Fibroblast of skin of back (primary cell): ENCODE measurements at regions not wholly inside any gene's neighbourhood (a gene's known extent, or its start where the extent isn't known, plus 50 kb on each side); places are given as distances from the start of the nearest gene placed in this dataset.
A peak's percentile ranks its signal among the peaks of the same experiment; 100 is the strongest.

Source experiments
- DNase-seq: peaks from one replicate; pipeline ENCODE4 v3.0.0-alpha.2; 2013

- no peak for DNase-seq
Observed at GRCh38 chr6:164208371-164208770, 793.9 kb downstream of the QKI start.

- DNase-seq: no peak
Observed at GRCh38 chr6:164206807-164207423, 792.4 kb downstream of the QKI start.

DNA sequence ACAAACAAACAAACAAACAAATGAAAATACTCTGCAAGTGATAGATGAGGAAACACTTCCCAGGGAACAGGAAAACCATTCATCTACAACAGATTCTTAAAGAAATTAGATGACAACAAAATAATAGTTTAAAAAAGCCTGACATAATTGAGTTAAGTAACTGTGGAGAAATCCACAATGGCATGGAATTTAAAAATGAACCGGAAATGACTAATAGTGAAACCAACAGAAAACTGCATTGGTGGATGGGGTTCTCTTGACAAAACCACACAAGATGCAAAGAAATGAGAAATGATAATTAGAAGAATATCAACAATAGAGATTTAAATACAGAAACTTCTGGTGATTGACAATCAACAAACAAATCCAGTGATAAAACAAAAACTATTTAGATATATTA lies 785.6 kb downstream of the QKI start:
- DNase-seq: peak; percentile 22

GRCh38 chr6:164195942-164196281 lies 781.4 kb downstream of the QKI start:
- DNase-seq: no peak

GRCh38 chr6:164195278-164195941 lies 780.9 kb downstream of the QKI start:
- no peak for DNase-seq

DNA sequence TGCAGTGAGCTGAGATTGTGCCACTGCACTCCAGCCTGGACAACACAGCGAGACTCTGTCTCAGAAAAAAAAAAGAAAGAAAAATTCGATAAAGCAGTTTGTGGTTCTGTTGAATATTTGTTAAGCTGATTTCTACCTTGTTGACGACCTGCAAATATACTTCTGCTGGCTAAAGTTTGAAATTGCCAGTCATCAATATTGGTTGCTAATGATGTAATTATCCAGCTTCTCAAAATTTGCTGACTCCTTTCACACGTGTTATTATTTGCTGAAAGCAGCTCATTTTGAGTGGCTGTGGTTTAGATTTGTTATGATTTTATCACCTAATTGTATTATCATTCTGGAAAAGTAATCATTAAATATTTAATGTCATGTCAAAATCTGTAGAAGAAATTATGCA lies 774.3 kb downstream of the QKI start:
- no peak for DNase-seq

DNA sequence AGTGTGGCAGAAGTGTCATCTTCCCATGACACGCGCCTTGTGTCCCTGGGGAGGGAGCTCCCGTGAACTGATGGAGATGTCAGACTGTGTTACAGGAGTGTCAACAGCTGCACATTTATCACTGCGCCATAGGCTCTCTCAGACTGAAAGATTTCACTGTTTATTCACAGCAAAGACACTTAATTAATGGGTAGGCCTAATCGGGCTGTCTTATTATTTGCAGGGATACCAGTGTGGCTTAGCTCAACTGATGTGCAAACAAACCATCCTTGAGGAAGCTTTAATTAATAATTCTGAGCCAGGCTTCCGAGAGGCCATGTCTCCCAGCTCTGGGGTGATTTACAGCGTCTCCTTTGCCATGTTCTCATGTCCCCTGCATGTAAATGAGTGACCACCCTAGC lies 771.0 kb downstream of the QKI start:
- no peak for DNase-seq

DNA sequence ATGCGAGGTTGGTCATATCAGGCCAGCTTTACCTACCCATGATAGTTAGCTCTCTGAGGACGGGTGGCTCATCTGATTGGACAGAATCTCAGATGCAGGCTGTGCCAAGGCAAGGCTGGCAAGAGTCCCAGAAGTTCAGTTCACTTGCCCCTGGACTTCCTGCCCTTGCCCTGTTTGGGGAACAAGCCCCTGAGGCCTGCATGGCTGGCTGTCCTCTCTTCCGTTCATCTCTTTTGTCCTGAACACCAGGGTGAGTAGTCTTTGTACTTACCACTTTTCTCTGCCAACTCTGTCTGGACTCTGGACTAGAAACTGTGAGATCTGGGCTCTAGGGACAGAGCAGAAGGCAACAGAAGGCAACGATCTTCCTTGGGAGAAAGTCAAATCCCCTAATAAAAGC lies 769.9 kb downstream of the QKI start:
- no peak for DNase-seq

- no peak for DNase-seq
Observed at GRCh38 chr6:164183556-164184123, 769.1 kb downstream of the QKI start.

- DNase-seq: no peak
Observed at GRCh38 chr6:164178679-164179332, 764.3 kb downstream of the QKI start.

GRCh38 chr6:164169355-164169754 lies 754.8 kb downstream of the QKI start:
- DNase-seq: no peak

DNA sequence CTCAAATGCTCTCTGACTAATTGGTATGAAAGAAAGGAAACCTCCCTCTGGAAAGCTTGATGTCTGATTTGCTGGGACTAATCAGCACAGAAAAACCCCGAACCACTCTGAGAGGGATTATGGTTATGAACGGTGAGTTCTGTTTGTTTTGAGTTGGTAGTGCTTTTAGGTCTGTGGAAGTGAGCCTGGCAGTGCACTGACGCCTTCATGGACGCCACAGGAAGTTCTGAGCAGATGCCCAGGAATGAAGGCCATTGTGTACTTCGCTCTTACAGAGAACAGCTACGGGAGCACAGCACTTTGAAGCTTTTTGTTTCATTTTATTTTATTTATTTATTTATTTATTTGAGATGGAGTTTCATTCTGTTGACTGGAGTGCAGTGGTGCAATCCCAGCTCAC lies 754.1 kb downstream of the QKI start:
- no peak for DNase-seq

DNA sequence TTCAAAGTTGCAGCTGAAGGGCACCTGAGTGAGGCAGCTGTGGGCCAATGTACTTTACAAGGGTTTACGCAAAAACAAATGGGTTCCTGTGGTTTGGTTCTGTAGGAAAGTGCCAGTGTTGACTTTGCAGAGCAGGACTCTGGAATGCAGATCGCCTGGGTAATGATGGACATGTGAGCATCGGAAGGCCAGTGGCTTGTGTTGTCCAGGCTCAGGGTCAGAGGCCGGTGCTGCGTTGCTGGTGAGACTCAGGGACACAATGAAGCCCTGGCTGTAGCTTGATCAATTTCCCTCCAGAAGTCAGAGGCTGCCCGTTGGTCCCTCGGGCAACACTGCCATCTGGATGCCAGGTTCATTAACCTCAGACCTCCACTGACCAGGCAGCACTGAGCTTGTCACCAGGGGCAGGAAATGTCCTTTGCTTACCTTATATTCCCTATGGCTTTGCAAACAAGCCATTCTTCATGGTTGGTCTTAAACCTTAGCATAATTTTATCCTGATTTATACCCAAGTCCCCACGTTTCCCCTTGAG lies 753.4 kb downstream of the QKI start:
- no peak for DNase-seq

- no peak for DNase-seq
Observed at GRCh38 chr6:164166996-164167395, 752.5 kb downstream of the QKI start.

GRCh38 chr6:164166515-164166914 lies 752.0 kb downstream of the QKI start:
- DNase-seq: no peak

DNA sequence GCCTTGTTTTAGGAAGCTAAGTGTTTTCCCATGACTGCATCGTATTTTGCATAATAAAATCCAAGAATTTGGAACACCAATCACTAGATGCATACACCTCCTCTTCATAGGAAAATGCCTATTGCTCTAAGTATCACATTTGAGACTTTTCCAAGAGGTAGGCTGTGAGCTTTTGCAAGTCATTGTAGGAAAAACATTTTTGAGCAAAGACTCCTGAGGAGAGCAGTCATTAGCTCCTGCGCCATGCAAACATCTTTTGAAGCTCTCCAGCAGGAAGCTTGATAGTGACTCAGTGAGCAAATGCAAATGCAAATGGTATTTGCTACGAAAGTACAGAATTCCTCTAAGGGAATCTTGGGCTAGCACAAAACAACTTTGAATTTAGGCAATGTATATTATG lies 750.4 kb downstream of the QKI start:
- DNase-seq: peak; percentile 4

DNA sequence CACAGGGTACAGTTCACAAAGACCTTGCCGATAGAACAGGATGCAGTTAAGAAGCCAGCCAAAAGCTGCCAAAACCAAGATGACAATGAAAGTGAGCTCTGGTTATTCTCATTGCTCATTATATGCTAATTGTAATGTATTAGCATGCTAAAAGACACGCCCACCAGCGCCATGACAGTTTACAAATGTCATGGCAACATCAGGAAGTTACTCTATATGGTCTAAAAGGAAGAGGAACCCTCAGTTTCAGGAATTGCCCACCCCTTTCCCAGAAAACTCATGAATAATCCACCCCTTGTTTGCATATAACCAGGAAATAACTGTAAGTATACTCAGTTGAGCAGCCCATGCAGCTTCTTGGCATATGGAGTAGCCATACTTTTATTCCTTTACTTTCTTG lies 748.7 kb downstream of the QKI start:
- no peak for DNase-seq

DNA sequence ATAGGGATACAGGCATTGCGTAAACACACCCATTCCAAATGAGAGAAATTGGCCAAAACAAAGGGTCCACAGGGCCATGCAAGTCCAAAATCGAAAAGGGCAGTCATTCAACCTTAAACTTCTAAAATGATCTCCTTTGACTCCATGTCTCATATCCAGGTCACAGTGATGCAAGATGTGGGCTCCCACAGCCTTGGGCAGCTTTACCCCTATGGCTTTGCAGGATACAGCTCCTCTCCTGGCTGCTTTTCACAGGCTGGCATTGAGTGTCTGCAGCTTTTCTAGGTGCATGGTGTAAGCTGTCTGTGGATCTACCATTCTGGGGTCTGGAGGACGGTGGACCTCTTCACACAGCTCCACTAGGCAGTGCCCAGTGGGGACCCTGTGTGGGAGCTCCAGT lies 744.5 kb downstream of the QKI start:
- DNase-seq: no peak

DNA sequence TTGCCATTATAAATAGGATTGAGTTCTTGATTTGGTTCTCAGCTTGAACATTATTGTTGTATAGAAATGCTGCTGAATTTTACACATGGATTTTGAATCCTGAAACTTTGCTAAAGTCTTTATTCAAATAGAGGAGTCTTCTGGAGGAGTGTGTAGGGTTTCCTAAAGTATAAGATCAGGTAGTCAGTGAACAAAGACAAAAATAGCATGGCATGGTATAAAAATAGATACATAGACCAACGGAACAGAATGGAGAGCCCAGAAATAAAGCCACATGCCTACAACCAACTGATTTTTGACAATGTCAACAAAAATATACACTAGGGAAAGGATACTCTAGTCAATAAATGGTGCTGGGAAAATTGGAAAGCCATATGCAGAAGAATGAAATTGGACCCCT lies 740.1 kb downstream of the QKI start:
- no peak for DNase-seq

- DNase-seq: no peak
Observed at GRCh38 chr6:164152611-164153010, 738.1 kb downstream of the QKI start.

DNA sequence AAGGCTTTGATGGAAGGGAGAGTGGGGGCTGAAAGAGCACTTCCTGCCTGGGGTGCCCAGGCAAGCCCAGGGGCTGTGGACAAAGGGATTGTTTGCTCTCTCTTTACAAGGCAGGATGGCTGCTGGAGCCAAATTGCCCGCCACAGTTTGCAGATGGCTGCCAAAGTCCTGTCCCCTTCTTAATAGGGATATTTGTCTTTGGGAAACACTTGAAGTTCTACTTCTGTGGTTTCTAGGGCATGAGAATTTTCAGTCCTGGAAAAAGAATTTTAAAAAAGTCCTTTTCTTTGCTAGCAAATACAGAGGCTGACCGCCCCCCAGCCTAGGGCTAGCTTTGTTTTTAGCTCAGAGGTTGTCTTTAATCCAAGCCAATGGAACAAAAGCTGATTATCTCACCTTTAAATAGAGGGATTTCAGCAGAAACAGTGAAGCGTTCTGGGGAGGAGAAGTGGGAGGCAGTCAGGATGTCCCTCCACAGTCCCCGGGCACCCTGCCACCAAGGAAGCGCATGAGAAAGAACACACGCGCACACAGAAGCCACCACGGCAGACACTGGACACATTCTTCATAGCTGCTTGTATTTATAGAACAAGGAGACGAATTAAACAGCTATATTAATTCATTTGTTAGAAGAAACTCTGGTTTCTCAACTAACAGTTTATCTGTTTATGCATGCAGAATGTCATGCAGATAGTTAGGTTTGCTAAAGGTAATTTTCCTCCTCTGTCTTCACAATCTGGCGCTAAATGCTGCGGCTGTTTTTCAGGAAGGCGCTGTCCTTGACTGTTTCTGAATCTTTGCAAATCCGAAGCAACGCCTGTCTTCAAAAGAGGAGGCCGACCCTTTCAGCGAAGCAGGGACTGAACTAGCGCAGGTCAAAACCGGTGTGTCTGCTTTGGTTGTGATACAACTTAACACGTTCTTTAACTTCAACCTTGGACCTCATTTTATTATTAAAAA lies 736.9 kb downstream of the QKI start:
- DNase-seq: no peak

- DNase-seq: no peak
Observed at GRCh38 chr6:164150232-164150631, 735.7 kb downstream of the QKI start.

DNA sequence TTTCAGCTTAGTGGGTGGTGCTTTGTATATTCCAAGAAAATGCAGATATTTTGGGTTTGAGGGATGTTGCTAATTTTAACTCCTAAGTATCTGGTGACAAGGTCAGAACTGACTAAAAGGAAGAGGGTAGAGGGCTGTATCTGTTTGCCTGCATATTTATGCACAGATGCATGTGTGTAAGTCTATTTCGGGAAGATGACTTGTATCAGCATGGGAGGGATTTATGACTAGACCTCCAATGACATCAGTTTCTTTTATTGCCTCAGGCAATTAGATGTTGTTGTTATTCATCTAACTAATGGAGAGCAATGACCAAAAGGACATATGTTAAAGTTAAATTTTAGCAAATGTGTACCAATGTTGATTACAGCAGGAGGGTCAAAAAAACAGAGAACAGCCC lies 734.3 kb downstream of the QKI start:
- DNase-seq: peak; percentile 28
